Breast epithelium (tissue), 4 donors: ENCODE measurements at regions not wholly inside any gene's neighbourhood (a gene's known extent, or its start where the extent isn't known, plus 50 kb on each side); places are given as distances from the start of the nearest gene placed in this dataset.

Experiments
- DNase-seq, 2 donors: peaks; one replicate each; pipeline ENCODE4 v3.0.0-alpha.2; 2019; ENCODE audit warnings: low spot score in 2 of 2
- H3K27ac ChIP-seq, 2 donors: fragments of 200-600 bp; sonication (generic) in 1 of 2; one replicate each; pipeline ENCODE4 v1.5.1; 2016 to 2019; ENCODE audit warnings: mild to moderate bottlenecking in 1 of 2
- H3K27me3 ChIP-seq, 2 donors: fragments of 200-600 bp; sonication (generic) in 1 of 2; one replicate each; pipeline versions ENCODE4 v1.5.1 to v1.6.0; 2017 to 2019; ENCODE audit warnings: control low read depth in 1 of 2, mild to moderate bottlenecking in 1 of 2
- H3K36me3 ChIP-seq: fragments of 200-600 bp; one replicate; pipeline ENCODE4 v1.5.1; 2019
- H3K4me1 ChIP-seq, 2 donors: fragments of 200-600 bp; sonication (generic); one replicate each; pipeline ENCODE4 v1.5.1; 2016 to 2019; ENCODE audit warnings: control low read depth in 1 of 2
- H3K4me3 ChIP-seq, 3 donors: fragments of 200-600 bp; sonication (generic); 1 replicate in 2 of 3; 2 replicates in 1 of 3; pipeline ENCODE4 v1.5.1; 2016 to 2019; ENCODE audit warnings: mild to moderate bottlenecking in 3 of 3, moderate library complexity in 2 of 3
- H3K9me3 ChIP-seq, 2 donors: fragments of 200-600 bp; sonication (generic) in 1 of 2; one replicate each; pipeline ENCODE4 v1.5.1; 2016 to 2019; ENCODE audit warnings: control low read depth in 1 of 2
- CTCF ChIP-seq, 3 donors: fragments of 450-650 bp; IDR thresholded peaks; one replicate each; pipeline ENCODE4 v1.5.1; 2016 to 2017; ENCODE audit warnings: antibody characterized with exemption in 3 of 3, mild to moderate bottlenecking in 3 of 3, moderate library complexity in 3 of 3
- POLR2A ChIP-seq: fragments of 450-650 bp; IDR thresholded peaks from one replicate; pipeline ENCODE4 v1.6.1; 2016; ENCODE audit warnings: antibody characterized with exemption, mild to moderate bottlenecking, moderate library complexity
- POLR2AphosphoS5 ChIP-seq, 3 donors: sonication (generic); formaldehyde crosslinking; IDR thresholded peaks; one replicate each; pipeline ENCODE4 v1.6.1; 2017; ENCODE audit warnings: antibody characterized with exemption in 3 of 3
- intact Hi-C: fragments of 100-400 bp; cut with DNase I; formaldehyde crosslinking; loops from one replicate; pipeline ENCODE4 v1.15.1; 2023; ENCODE audit warnings: low total_unique reads

- no peak for TF ChIP-seq POLR2A
- TF ChIP-seq POLR2AphosphoS5 (IDR thresholded peaks at IDR 0.05), result no peak
- TF ChIP-seq CTCF (IDR thresholded peaks at IDR 0.05), result no peak
- no peaks in the 10 kb centered on the region for H3K4me1 ChIP-seq
- no peak overlapping the region for H3K27ac ChIP-seq
- no peak overlapping the region for H3K4me3 ChIP-seq
- intact Hi-C loops, result no loop called here
- H3K36me3 ChIP-seq, result no peaks in the 10 kb centered on the region
- DNase-seq, result no peak
- H3K9me3 ChIP-seq, result no peaks in the 10 kb centered on the region
- no peaks in the 10 kb centered on the region for H3K27me3 ChIP-seq
Measured at GRCh38 chr14:82003426-82003825, 469.8 kb upstream of the SEL1L start.

- Histone ChIP-seq H3K4me1 (no peaks in the 10 kb centered on the region), H3K27ac (no peak overlapping the region), H3K36me3 (no peaks in the 10 kb centered on the region), H3K4me3 (no peak overlapping the region), H3K9me3 (no peaks in the 10 kb centered on the region), H3K27me3 (no peaks in the 10 kb centered on the region)
- DNase-seq, result no peak
- TF ChIP-seq POLR2AphosphoS5 (IDR thresholded peaks at IDR 0.05) (no peak), POLR2A (no peak), CTCF (IDR thresholded peaks at IDR 0.05) (no peak)
- intact Hi-C loops, result no loop called here
Measured at GRCh38 chr14:82009076-82009475, 475.4 kb upstream of the SEL1L start.

- no peak for DNase-seq
- H3K9me3 ChIP-seq, result no peaks in the 10 kb centered on the region
- no peak overlapping the region for H3K27ac ChIP-seq
- TF ChIP-seq CTCF (IDR thresholded peaks at IDR 0.05) (no peak), POLR2A (no peak), POLR2AphosphoS5 (IDR thresholded peaks at IDR 0.05) (no peak)
- H3K4me3 ChIP-seq, result no peak overlapping the region
- no peaks in the 10 kb centered on the region for H3K4me1 ChIP-seq
- no peaks in the 10 kb centered on the region for H3K36me3 ChIP-seq
- intact Hi-C loops, result no loop called here
- no peaks in the 10 kb centered on the region for H3K27me3 ChIP-seq
Measured at GRCh38 chr14:82009993-82010392, 476.3 kb upstream of the SEL1L start.

- Histone ChIP-seq H3K36me3 (no peaks in the 10 kb centered on the region), H3K4me1 (no peaks in the 10 kb centered on the region), H3K27me3 (no peaks in the 10 kb centered on the region), H3K9me3 (no peaks in the 10 kb centered on the region), H3K27ac (no peak overlapping the region), H3K4me3 (no peak overlapping the region)
- no peak for TF ChIP-seq POLR2A
- TF ChIP-seq CTCF (IDR thresholded peaks at IDR 0.05), result no peak
- TF ChIP-seq POLR2AphosphoS5 (IDR thresholded peaks at IDR 0.05), result no peak
- DNase-seq, result no peak
- intact Hi-C loops, result no loop called here
Measured at GRCh38 chr14:82011460-82011859, 477.8 kb upstream of the SEL1L start.

GRCh38 chr14:82029038-82029437, 495.4 kb upstream of the SEL1L start:
- Histone ChIP-seq H3K27ac (no peak overlapping the region), H3K36me3 (no peaks in the 10 kb centered on the region), H3K27me3 (no peaks in the 10 kb centered on the region), H3K9me3 (peaks cover 8 to 13% of the 10 kb centered on the region in 2 donors), H3K4me3 (no peak overlapping the region), H3K4me1 (no peaks in the 10 kb centered on the region)
- intact Hi-C loops, result no loop called here
- no peak for TF ChIP-seq POLR2A
- TF ChIP-seq CTCF (IDR thresholded peaks at IDR 0.05), result no peak
- TF ChIP-seq POLR2AphosphoS5 (IDR thresholded peaks at IDR 0.05), result no peak
- DNase-seq, result no peak
